Erythroblast (primary cell): ENCODE measurements at regions not wholly inside any gene's neighbourhood (a gene's known extent, or its start where the extent isn't known, plus 50 kb on each side); places are given as distances from the start of the nearest gene placed in this dataset.

Experiments used
- GATA1 ChIP-seq: IDR thresholded peaks from 2 replicates; pipeline ENCODE4 v1.6.1; 2011; ENCODE audit warnings: low read depth, mild to moderate bottlenecking, control low read depth, low read length, moderate library complexity
- POLR2A ChIP-seq: IDR thresholded peaks from 2 replicates; pipeline ENCODE4 v1.6.1; 2011; ENCODE audit warnings: mild to moderate bottlenecking, low read length

GRCh38 chr18:2407961-2408360 lies 163.3 kb downstream of the METTL4 start:
- TF ChIP-seq POLR2A (no peak), GATA1 (no peak)
